HG03460 (cell line): ENCODE measurements at regions not wholly inside any gene's neighbourhood (a gene's known extent, or its start where the extent isn't known, plus 50 kb on each side); places are given as distances from the start of the nearest gene placed in this dataset.

Source experiments
- ATAC-seq: cut with Tn5 transposase; IDR thresholded peaks from one replicate; pipeline ENCODE4 v1.9.1; 2021; ENCODE audit not compliant: unreplicated experiment

DNA sequence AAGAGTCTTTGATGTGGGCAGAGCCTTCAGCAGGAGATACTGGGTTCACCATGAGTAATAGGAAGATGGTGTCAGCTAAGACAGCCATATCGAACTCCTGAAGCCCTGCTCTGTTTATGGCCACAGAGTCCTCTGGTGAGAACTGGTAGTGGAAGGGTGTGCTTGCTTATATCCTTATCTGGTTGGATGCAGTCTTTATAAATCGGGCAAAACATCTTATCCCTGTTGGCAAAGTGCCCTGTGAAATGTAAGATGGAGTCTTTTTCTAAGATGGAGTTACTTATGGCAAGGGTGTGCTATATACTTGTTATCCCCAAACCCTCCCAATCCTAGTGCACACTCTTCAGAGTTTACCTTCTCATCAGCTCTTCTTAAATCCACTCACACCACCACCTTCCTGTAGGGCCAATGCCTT, 190.8 kb upstream of the PARD3B start:
- no peak for ATAC-seq

GRCh38 chr2:204355688-204356087, 189.6 kb upstream of the PARD3B start:
- no peak for ATAC-seq

DNA sequence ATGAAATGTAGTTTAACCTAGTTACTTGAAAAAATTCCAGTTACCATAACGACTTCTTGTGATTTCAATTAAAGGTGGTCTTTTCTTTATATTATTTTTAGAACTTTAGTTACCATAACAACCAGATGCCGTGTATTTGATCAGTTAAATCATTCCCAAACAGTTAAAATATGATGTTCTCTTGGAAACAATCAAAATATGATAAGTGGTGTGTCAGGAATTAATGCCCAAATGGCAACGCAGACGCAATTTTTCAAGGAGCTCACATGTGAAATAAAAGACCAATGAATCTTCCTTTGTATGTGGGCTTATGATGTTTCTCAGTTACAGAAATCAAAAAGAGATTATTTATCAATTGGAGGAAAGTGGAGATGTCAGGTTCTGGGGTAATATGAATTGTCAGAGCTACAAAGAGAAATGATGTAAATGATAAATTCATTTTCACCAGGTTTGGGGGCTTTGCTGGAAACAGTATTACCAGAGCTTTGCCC, 189.1 kb upstream of the PARD3B start:
- no peak for ATAC-seq

GRCh38 chr2:204357286-204357685, 188.0 kb upstream of the PARD3B start:
- no peak for ATAC-seq

- no peak for ATAC-seq
Observed at GRCh38 chr2:204359076-204359475, 186.2 kb upstream of the PARD3B start.

DNA sequence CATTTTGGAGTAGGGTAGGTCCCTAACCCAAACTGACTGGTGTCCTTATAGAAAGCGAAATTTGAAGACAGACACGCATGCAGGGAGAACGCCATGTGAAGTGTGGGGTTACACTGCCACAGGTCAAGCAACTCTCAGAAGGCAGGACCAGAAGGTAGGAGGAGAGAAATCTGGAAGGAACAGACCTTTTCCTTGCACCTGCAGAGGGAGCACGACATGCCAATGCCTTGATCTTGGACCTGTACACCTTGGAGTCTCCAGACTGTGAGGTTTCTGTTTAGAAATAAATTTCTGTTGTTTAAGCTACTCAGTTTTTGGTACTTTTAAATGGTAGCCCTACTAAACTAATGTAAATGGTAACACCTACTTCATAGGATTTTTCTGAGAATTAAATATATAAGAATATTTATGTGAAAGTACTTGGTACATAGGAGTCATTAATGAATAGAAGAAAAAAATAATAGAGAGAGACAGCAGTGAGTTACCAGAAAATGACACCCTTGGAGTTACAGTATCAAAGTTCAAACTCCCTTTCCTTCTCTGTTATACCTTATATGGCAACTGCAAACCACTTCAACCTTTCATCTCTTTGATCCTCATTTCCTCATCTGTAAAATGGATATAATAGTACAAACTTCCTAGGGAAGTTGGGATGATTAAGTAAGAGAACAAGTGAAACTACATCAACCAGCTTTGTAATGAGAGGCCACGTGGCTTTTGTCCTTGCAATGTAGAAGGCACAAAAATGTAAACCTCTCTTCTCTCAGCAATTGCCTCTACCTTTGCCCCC, 184.9 kb upstream of the PARD3B start:
- ATAC-seq = no peak

GRCh38 chr2:204361738-204362137, 183.5 kb upstream of the PARD3B start:
- ATAC-seq = no peak

DNA sequence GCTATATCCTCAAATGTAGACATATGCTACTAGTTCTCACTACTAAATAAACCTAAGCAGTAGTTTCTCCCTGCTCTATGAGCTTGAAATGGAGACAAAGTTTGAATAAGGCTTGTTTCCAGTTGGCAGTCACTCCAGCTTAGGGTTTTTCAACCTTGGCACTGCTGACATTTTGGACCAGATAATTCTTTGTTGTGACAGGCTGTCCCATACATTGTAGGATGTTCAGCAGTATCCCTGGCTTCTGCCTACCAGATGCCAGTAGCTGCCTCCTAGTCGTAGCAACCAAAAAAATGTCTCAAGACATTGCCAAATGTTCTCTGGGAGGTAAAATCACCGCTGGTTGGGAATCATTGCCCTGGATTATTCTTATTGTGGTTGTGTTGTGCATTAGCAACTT, 182.7 kb upstream of the PARD3B start:
- ATAC-seq = no peak

DNA sequence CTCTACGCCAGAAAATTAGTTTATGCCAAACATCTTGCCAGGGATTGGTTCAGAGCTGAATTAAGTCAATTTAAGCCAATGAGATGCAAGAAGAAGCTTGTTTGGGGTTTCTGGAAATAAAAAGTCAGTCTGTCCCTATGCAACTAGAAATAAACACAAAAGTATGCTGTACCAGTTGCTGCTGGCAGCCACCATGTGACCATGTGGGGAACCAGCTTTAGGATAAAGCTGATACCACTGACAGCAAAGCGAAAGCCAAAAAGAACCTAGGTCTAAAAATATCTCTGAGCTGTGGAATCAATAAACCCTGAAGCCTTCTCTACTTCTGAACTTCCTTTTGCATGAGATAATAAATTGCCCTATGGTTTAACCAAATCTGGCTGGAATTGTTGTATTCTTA, 181.8 kb upstream of the PARD3B start:
- no peak for ATAC-seq

- ATAC-seq = no peak
Observed at GRCh38 chr2:204364860-204365535, 180.3 kb upstream of the PARD3B start.

DNA sequence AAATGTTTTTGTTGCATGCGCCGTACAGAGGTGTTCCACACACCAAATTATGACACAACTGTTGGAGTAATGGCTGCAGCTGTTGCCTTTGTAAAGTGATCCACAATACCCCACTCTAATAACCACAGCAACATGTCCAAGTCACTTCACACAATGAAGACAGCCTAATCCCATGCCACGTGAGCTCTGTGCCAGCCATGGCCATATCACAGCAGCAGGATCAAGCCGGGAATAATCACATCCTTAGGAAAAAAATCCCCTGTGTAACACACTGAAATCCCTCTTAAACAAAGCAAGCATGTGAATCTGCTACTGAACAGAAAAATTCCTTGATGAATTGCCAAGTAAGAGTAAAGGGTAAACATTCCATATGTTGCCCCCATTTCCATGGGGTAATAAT, 179.5 kb upstream of the PARD3B start:
- no peak for ATAC-seq

- ATAC-seq = no peak
Observed at GRCh38 chr2:204367466-204367865, 177.8 kb upstream of the PARD3B start.

GRCh38 chr2:204370172-204370718, 175.0 kb upstream of the PARD3B start:
- no peak for ATAC-seq

GRCh38 chr2:204373942-204374341, 171.3 kb upstream of the PARD3B start:
- ATAC-seq = no peak

DNA sequence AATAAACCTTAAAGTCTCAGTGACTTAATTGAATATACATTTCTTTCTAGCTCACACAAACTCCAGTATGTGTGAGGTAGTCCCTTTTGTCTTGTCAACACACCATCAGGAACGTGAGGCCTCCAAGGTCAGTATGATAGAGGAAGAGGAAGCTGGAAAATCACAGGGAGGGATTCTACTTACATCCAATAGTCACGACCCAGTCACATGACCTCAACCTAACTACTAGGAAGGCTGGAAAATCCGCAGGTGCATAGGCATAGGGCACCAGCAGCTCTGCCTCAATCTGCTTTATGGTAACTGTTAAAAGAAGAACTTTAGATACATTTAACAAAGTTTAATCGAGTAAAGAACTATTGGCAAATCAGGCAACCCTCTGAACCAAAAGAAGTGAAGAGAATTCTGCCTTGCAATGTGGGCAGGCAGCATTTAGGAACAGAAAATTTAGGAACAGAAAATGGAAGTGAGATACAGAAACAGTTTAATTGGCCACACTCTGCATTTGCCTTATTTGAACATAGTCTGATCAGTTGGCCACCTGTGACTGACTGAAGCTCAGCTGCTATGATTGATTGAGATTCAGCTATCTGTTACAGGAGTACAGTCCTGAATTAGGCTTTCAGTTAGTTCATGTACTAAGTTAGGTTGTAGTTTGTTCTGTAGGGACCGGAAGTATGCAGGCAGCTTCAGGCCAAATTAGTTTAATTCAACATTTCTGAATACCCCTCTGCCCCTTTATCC, 165.0 kb upstream of the PARD3B start:
- no peak for ATAC-seq

- ATAC-seq = no peak
Observed at GRCh38 chr2:204386668-204387067, 158.6 kb upstream of the PARD3B start.

GRCh38 chr2:204389120-204389519, 156.2 kb upstream of the PARD3B start:
- no peak for ATAC-seq

DNA sequence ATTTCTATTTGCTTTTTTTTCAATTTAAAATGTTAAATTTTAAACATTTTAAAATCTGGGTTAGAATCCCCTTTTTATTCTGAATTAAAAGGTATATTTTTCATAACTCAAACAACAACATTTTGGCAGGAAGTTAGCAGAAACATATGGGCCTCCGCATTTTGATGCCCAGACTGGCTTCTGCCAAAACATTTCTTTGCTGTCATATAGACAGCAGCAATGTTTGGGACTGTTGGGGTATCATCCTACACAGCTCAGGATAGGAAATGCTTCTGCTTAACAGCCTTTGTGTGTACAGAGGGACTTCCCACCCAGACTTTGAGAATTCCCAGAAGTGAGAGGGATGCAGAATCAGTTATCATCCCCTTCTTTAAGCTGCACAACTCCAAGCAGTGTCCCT, 155.4 kb upstream of the PARD3B start:
- ATAC-seq = no peak

DNA sequence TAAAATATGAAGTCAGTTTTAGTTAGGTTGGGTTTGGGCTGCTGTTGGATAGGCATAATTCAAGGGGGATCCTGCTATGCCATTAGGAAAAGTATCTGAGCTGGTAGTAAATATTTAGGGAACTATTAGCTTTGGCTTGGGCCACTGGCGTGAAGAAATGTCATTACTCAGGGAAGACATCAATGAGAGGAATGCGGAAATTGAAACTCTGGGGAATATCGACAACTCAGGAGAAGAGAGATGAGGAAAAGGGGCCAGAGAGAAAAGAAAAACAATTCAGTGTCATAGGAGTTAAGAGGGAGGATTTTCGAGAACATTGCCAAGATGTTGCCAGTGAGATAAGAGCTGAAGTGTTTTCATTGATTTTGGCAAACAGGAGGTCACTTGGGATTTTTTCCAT, 149.7 kb upstream of the PARD3B start:
- ATAC-seq = no peak

GRCh38 chr2:204401114-204401513, 144.2 kb upstream of the PARD3B start:
- ATAC-seq = no peak

- no peak for ATAC-seq
Observed at GRCh38 chr2:204407204-204408014, 137.9 kb upstream of the PARD3B start.
